Prostate gland (tissue), 2 donors: ENCODE measurements at regions not wholly inside any gene's neighbourhood (a gene's known extent, or its start where the extent isn't known, plus 50 kb on each side); places are given as distances from the start of the nearest gene placed in this dataset.

Source experiments
- DNase-seq: peaks from one replicate; pipeline ENCODE4 v3.0.0-alpha.2; 2019; ENCODE audit warnings: low spot score
- H3K27ac ChIP-seq, 2 donors: fragments of 200-600 bp; sonication (generic); 2 replicates each; pipeline ENCODE4 v1.5.1; 2017 to 2019
- H3K27me3 ChIP-seq: fragments of 200-600 bp; sonication (generic); replicated peaks from 2 replicates; pipeline ENCODE4 v1.5.1; 2019; ENCODE audit not compliant: insufficient read depth
- H3K36me3 ChIP-seq, 2 donors: fragments of 200-600 bp; sonication (generic); 1 replicate in 1 of 2; 2 replicates in 1 of 2; pipeline versions ENCODE4 v1.5.1 to v1.8.1; 2017 to 2019
- H3K4me1 ChIP-seq: fragments of 200-600 bp; sonication (generic); replicated peaks from 2 replicates; pipeline ENCODE4 v1.5.1; 2019
- H3K4me3 ChIP-seq, 2 donors: fragments of 200-600 bp; sonication (generic); 2 replicates each; pipeline ENCODE4 v1.5.1; 2017 to 2019
- H3K9me3 ChIP-seq: fragments of 200-600 bp; sonication (generic); 2 replicates; pipeline ENCODE4 v1.5.1; 2017
- CTCF ChIP-seq, 4 experiments: fragments of 200-600 bp in 2 of 4; fragments of 450-650 bp in 2 of 4; sonication (generic) in 2 of 4; IDR thresholded peaks; 1 replicate in 3 of 4; 2 replicates in 1 of 4; pipeline ENCODE4 v1.5.1; 2016 to 2019; ENCODE audit warnings: antibody characterized with exemption in 4 of 4, mild to moderate bottlenecking in 2 of 4, moderate library complexity in 2 of 4
- POLR2A ChIP-seq: fragments of 450-650 bp; IDR thresholded peaks from one replicate; pipeline ENCODE4 v1.6.1; 2016; ENCODE audit warnings: antibody characterized with exemption, mild to moderate bottlenecking
- POLR2AphosphoS5 ChIP-seq: sonication (generic); formaldehyde crosslinking; IDR thresholded peaks from one replicate; pipeline ENCODE4 v1.6.1; 2017; ENCODE audit warnings: antibody characterized with exemption
- WGBS: methylation state at CpG from one replicate; pipeline ENCODE4 v1.1.5; 2018; 5-methylcytosine and 5-hydroxymethylcytosine counted together
- intact Hi-C: fragments of 100-400 bp; cut with DNase I; formaldehyde crosslinking; loops from one replicate; pipeline ENCODE4 v1.14.2; 2022

GRCh38 chr18:61096226-61096625 lies 237.0 kb upstream of the CDH20 start:
- TF ChIP-seq POLR2A = no peak
- intact Hi-C loops = no loop called here
- no peak for DNase-seq
- Histone ChIP-seq H3K9me3 (no peaks in the 10 kb centered on the region), H3K36me3 (no peaks in the 10 kb centered on the region), H3K4me1 (no peaks in the 10 kb centered on the region), H3K27me3 (no peaks in the 10 kb centered on the region), H3K27ac (no peak overlapping the region), H3K4me3 (no peak overlapping the region)
- 58% methylated on average over 2 of the region's 2 CpGs for WGBS

- no peak for DNase-seq
- no peaks in the 10 kb centered on the region for H3K4me1 ChIP-seq
- no peaks in the 10 kb centered on the region for H3K9me3 ChIP-seq
- TF ChIP-seq POLR2A (no peak), POLR2AphosphoS5 (no peak)
- no peak overlapping the region for H3K27ac ChIP-seq
- no peaks in the 10 kb centered on the region for H3K36me3 ChIP-seq
- intact Hi-C loops = no loop called here
- WGBS = 84% methylated on average over 1 of the region's 1 CpG
- H3K4me3 ChIP-seq = no peak overlapping the region
- no peaks in the 10 kb centered on the region for H3K27me3 ChIP-seq
Observed at GRCh38 chr18:61107113-61107512, 226.1 kb upstream of the CDH20 start.

- Histone ChIP-seq H3K27ac (no peak overlapping the region), H3K4me1 (no peaks in the 10 kb centered on the region), H3K36me3 (no peaks in the 10 kb centered on the region), H3K4me3 (no peak overlapping the region), H3K9me3 (no peaks in the 10 kb centered on the region), H3K27me3 (no peaks in the 10 kb centered on the region)
- TF ChIP-seq CTCF (IDR thresholded peaks at IDR 0.05) = no peak
- TF ChIP-seq POLR2AphosphoS5 = no peak
- intact Hi-C loops = no loop called here
- no peak for DNase-seq
Observed at GRCh38 chr18:61108706-61109105, 224.5 kb upstream of the CDH20 start.

- Histone ChIP-seq H3K4me1 (no peaks in the 10 kb centered on the region), H3K27me3 (no peaks in the 10 kb centered on the region), H3K9me3 (no peaks in the 10 kb centered on the region), H3K36me3 (no peaks in the 10 kb centered on the region), H3K4me3 (no peak overlapping the region), H3K27ac (no peak overlapping the region)
- TF ChIP-seq CTCF (IDR thresholded peaks at IDR 0.05) (no peak), POLR2AphosphoS5 (no peak), POLR2A (no peak)
- 96% methylated on average over 2 of the region's 2 CpGs for WGBS
- DNase-seq = no peak
- intact Hi-C loops = no loop called here
Observed at GRCh38 chr18:61123309-61123708, 209.9 kb upstream of the CDH20 start.

GRCh38 chr18:61127714-61128467 lies 205.3 kb upstream of the CDH20 start:
- no peak overlapping the region for H3K4me3 ChIP-seq
- H3K4me1 ChIP-seq = no peaks in the 10 kb centered on the region
- DNase-seq = no peak
- intact Hi-C loops = no loop called here
- no peaks in the 10 kb centered on the region for H3K9me3 ChIP-seq
- H3K36me3 ChIP-seq = no peaks in the 10 kb centered on the region
- WGBS = 38% methylated on average over 6 of the region's 6 CpGs
- TF ChIP-seq POLR2AphosphoS5 = no peak
- TF ChIP-seq CTCF (IDR thresholded peaks at IDR 0.05) = no peak
- TF ChIP-seq POLR2A = no peak
- no peak overlapping the region for H3K27ac ChIP-seq
- H3K27me3 ChIP-seq = no peaks in the 10 kb centered on the region

GRCh38 chr18:61129001-61129400 lies 204.2 kb upstream of the CDH20 start:
- H3K27me3 ChIP-seq = no peaks in the 10 kb centered on the region
- no peak overlapping the region for H3K4me3 ChIP-seq
- no peak overlapping the region for H3K27ac ChIP-seq
- intact Hi-C loops = no loop called here
- H3K4me1 ChIP-seq = no peaks in the 10 kb centered on the region
- no peak for DNase-seq
- TF ChIP-seq POLR2AphosphoS5 = no peak
- no peak for TF ChIP-seq CTCF (IDR thresholded peaks at IDR 0.05)
- no peak for TF ChIP-seq POLR2A
- no peaks in the 10 kb centered on the region for H3K9me3 ChIP-seq
- H3K36me3 ChIP-seq = no peaks in the 10 kb centered on the region
